Activated T-helper 2 cell treated with anti-CD3 and anti-CD28 coated beads, Interferon-gamma antibody, Interleukin-2, Interleukin-4, amounts not matched to agents 10 μg/mL and 5 μg/mL and 100 μg/mL, durations not matched to agents 14 hours and 24 hours and 36 hours (primary cell): ENCODE measurements at regions not wholly inside any gene's neighbourhood (a gene's known extent, or its start where the extent isn't known, plus 50 kb on each side); places are given as distances from the start of the nearest gene placed in this dataset.
A peak's percentile ranks its signal among the peaks of the same experiment; 100 is the strongest.

ENCODE experiments used
- DNase-seq: peaks from one replicate; pipeline ENCODE4 v3.0.0; 2021; ENCODE audit warnings: low spot score
- H3K27ac Mint-ChIP-seq: one replicate; pipeline ENCODE4 v1.8.0; 2021; ENCODE audit warnings: mixed read lengths
- H3K27me3 Mint-ChIP-seq: one replicate; pipeline ENCODE4 v1.8.0; 2021; ENCODE audit warnings: low read depth, mixed read lengths
- H3K36me3 Mint-ChIP-seq: one replicate; pipeline ENCODE4 v1.8.0; 2021; ENCODE audit warnings: low read depth, mixed read lengths
- H3K4me1 Mint-ChIP-seq: one replicate; pipeline ENCODE4 v1.8.0; 2021; ENCODE audit warnings: low read depth, mixed read lengths
- H3K4me3 Mint-ChIP-seq: one replicate; pipeline ENCODE4 v1.8.0; 2021; ENCODE audit warnings: low read depth, mild to moderate bottlenecking, moderate library complexity, mixed read lengths
- H3K9me3 Mint-ChIP-seq: one replicate; pipeline ENCODE4 v1.8.0; 2021; ENCODE audit warnings: mixed read lengths
- intact Hi-C: fragments of 100-400 bp; cut with micrococcal nuclease; formaldehyde crosslinking; loops from one replicate; pipeline ENCODE4 v1.15.1; 2023

DNA sequence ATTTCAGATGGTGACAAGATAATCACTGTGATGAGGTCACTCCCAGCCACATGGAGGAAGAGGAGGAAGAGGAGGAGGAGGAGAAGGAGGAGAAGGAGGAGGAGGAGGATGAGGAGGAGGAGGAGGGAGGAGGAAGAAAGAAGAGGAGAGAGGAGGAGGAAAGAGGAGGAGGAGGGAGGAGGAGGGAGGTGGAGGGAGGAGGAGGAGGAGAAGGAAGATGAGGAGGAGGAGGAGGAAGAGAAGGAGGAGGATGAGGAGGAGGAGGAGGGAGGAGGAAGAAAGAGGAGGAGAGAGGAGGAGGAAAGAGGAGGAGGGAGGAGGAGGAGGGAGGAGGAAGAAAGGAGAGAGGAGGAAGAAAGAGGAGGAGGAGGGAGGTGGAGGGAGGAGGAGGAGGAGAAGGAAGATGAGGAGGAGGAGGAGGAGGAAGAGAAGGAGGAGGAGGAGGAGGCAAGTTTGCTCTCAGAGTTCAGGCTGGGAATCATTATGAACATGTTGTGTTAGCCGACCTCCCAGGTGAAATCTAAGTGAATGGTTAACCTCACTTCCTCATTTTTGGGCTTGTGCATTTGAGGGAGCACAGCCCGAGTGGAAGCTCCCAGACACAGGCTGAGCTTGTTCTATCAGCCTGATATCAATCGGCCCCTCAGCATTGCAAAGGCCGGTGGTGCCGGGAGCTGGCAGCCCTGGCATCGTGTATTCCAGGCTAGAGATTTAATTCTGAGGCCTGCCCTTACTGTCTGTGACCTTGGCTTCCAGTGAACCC is 236.2 kb upstream of the PITRM1 start:
- peaks cover 6% of the 10 kb centered on the region for H3K4me1 Mint-ChIP-seq
- no peaks in the 10 kb centered on the region for H3K36me3 Mint-ChIP-seq
- no peak for DNase-seq
- peaks cover 9% of the 10 kb centered on the region for H3K27me3 Mint-ChIP-seq
- no peak overlapping the region for H3K4me3 Mint-ChIP-seq
- peaks cover 5% of the 10 kb centered on the region for H3K9me3 Mint-ChIP-seq
- peak overlapping the region; percentile 18 for H3K27ac Mint-ChIP-seq
- intact Hi-C loops: no loop called here

GRCh38 chr10:3407208-3407607 is 234.6 kb upstream of the PITRM1 start:
- H3K36me3 Mint-ChIP-seq: no peaks in the 10 kb centered on the region
- H3K27ac Mint-ChIP-seq: no peak overlapping the region
- peaks cover 8% of the 10 kb centered on the region for H3K27me3 Mint-ChIP-seq
- H3K4me3 Mint-ChIP-seq: no peak overlapping the region
- peaks cover 5% of the 10 kb centered on the region for H3K9me3 Mint-ChIP-seq
- intact Hi-C loops: no loop called here
- no peak for DNase-seq
- peaks cover 6% of the 10 kb centered on the region for H3K4me1 Mint-ChIP-seq

DNA sequence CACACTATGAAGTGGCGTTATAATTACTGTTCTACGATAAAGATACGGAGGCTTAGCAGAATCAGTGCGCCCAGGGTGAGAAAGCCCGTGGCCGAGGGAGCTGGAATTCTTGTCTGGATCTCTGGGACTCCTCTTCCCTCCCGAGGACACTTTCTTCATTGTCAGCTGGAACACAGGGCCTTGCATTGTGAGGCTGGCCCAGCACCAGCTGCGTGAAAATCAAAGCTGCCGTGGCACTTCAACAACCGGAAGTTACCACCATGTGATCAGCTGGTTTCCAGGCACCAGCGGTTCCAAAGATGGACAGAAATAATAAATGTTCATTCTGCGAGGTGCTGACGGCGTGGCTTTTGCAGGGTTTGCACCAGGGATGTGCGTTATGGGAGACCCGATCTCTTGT is 234.0 kb upstream of the PITRM1 start:
- Mint-ChIP-seq H3K27ac (no peak overlapping the region), H3K9me3 (peaks cover 5% of the 10 kb centered on the region), H3K4me3 (no peak overlapping the region), H3K36me3 (no peaks in the 10 kb centered on the region), H3K4me1 (peaks cover 6% of the 10 kb centered on the region), H3K27me3 (peaks cover 10% of the 10 kb centered on the region)
- intact Hi-C loops: no loop called here
- DNase-seq: no peak

DNA sequence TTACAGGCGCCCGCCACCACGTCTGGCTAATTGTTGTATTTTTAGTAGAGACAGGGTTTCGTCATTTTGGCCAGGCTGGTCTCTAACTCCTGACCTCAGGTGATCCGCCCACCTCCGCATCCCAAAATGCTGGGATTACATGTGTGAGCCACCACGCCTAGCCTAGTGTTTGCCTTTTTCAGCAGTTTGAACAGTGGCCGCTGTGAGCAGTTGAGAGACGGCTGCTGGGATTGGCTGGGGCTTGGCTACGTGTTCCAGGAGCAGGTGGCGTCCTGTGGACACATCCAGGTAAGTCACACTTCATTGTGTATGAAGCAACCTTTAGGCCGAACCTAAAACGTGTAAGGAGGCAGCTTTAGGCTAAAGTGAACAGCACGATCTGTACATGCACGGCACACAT is 231.8 kb upstream of the PITRM1 start:
- no peak overlapping the region for H3K27ac Mint-ChIP-seq
- intact Hi-C loops: no loop called here
- no peaks in the 10 kb centered on the region for H3K9me3 Mint-ChIP-seq
- H3K27me3 Mint-ChIP-seq: peaks cover 14% of the 10 kb centered on the region
- H3K4me3 Mint-ChIP-seq: no peak overlapping the region
- no peak for DNase-seq
- no peaks in the 10 kb centered on the region for H3K36me3 Mint-ChIP-seq
- H3K4me1 Mint-ChIP-seq: peaks cover 8% of the 10 kb centered on the region

DNA sequence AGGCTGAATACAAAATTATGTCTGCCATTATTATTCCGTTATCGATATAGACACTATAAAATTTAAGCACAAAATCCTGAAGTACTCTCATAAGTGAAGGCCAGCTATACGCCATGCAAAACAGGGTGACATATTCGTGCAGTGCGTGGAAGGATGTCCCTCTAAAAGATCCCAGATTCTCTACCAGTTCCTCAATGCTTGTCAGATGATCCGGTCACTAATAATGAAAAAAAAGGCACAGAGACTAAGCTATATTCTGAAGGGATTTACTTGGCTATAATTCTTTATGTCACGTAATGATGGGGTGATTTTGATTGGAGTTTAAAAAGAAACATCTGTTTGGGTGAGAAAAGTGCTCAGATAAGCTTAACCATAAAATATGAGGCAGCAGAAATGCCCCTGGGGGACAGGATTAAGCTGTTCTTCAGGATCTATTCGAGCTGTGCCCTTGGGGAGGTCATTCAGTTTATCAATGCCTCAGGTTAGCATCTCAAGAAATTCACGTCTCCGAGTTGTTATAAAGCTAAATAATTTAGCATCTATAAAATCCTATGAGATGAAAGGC is 229.7 kb upstream of the PITRM1 start:
- H3K9me3 Mint-ChIP-seq: no peaks in the 10 kb centered on the region
- DNase-seq: no peak
- peaks cover 2% of the 10 kb centered on the region for H3K4me1 Mint-ChIP-seq
- intact Hi-C loops: no loop called here
- H3K27me3 Mint-ChIP-seq: peaks cover 21% of the 10 kb centered on the region
- no peak overlapping the region for H3K27ac Mint-ChIP-seq
- H3K36me3 Mint-ChIP-seq: no peaks in the 10 kb centered on the region
- no peak overlapping the region for H3K4me3 Mint-ChIP-seq

DNA sequence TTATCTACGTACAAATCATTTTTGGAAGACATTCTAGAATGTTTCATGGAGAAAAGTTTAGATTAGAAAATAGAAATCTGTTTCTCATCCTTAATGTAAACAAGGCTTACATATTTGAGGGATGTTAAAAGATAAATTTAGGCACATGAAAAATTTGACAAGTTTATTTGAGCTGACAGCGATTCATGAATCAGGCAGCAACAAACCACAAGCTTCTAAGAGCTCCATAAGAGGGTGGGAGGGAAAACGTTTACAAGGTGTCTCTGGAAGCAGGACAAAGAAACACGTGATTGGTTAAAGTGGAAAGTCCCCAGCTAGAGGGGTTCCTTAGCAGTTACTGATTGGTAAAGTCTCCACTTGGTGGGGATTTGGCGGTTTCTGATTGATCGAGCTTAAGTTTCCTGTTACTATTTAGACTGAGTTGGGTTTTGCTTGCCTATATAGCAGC is 228.9 kb upstream of the PITRM1 start:
- DNase-seq: no peak
- H3K27ac Mint-ChIP-seq: no peak overlapping the region
- no peaks in the 10 kb centered on the region for H3K9me3 Mint-ChIP-seq
- H3K4me3 Mint-ChIP-seq: no peak overlapping the region
- intact Hi-C loops: no loop called here
- peaks cover 24% of the 10 kb centered on the region for H3K27me3 Mint-ChIP-seq
- no peaks in the 10 kb centered on the region for H3K36me3 Mint-ChIP-seq
- peaks cover 2% of the 10 kb centered on the region for H3K4me1 Mint-ChIP-seq

DNA sequence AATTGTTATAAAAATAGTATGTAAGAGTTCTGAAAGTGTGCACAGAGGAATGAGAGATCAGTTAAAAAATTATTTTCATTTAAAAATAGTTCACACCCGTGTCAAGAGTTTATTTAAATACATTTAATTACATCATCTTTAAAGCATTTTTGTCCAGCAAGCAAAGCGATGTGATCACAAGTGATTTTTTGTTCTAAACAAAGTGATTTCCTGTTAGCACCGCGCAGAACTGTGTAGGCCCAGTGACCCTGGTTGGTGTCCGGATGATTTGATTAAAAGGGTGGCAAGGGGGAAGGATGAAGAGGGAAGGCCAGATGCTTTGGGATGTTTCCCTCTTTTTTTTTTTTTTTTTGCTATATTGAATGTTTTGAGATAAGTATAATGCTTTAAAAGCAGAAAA is 227.8 kb upstream of the PITRM1 start:
- peaks cover 24% of the 10 kb centered on the region for H3K27me3 Mint-ChIP-seq
- H3K27ac Mint-ChIP-seq: no peak overlapping the region
- peaks cover 2% of the 10 kb centered on the region for H3K4me1 Mint-ChIP-seq
- H3K9me3 Mint-ChIP-seq: no peaks in the 10 kb centered on the region
- no peak for DNase-seq
- H3K36me3 Mint-ChIP-seq: no peaks in the 10 kb centered on the region
- no peak overlapping the region for H3K4me3 Mint-ChIP-seq
- intact Hi-C loops: no loop called here

DNA sequence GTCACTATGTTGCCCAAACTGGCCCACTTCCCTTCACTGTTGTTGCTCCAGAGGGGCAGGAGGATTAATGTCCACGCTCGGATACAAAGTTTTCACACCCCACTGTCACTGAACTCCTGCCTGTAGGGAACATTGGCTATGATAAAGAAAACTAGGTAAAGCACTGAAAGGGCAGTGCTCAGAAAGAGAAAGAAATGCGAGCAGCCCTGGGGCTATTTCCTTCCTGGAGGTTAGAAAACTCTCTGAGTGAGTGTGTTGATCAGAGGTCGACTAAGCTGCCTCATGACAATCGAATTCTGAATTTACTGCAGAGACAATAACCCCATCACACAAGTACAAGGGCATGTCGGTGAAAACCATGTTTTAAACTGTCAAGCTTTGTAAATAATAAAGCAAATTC is 227.2 kb upstream of the PITRM1 start:
- H3K4me3 Mint-ChIP-seq: no peak overlapping the region
- no peaks in the 10 kb centered on the region for H3K36me3 Mint-ChIP-seq
- H3K9me3 Mint-ChIP-seq: peaks cover under 1% of the 10 kb centered on the region
- no peak overlapping the region for H3K27ac Mint-ChIP-seq
- H3K4me1 Mint-ChIP-seq: peaks cover 2% of the 10 kb centered on the region
- no peak for DNase-seq
- intact Hi-C loops: no loop called here
- H3K27me3 Mint-ChIP-seq: peaks cover 25% of the 10 kb centered on the region

DNA sequence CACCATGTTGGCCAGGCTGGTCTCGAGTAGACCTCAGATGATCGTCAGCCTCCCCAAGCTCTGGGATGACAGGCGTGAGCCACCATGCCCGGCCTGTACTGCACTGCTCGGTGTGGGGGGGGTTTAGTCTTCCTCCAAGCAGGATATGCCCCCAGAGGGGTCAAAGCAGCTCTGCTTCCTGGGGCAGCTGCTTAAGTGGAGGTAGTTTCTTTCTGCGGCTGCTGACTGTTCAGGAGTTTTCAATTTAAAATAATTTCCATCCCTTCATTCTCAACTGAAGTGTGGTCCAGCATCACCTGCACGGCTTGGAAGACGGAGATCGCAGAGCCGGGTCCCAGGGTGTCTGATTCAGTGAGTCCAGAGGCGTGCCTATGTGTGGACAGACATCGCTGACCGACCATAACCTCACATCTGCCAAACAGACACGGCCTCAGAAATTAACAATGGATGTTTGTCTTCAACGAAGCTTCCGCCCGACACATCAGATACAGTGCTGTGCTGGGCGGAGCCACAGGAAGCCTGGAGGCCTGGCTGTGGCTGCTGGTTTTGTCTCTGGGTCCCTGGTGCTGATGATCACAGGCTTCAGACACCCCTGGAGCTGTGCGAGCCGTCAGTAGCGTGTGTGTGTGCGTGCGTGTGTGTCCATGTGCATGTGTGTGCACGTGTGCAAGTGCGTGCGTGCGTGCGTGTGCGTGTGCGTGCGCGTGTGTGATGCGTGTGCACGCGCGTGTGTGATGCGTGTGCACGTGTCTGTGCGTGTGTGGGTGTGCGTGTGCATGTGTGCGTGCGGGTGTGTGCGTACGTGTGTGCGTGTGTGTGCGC is 226.5 kb upstream of the PITRM1 start:
- Mint-ChIP-seq H3K9me3 (peaks cover 7% of the 10 kb centered on the region), H3K36me3 (no peaks in the 10 kb centered on the region), H3K27ac (no peak overlapping the region), H3K4me3 (no peak overlapping the region), H3K27me3 (peaks cover 31% of the 10 kb centered on the region), H3K4me1 (peaks cover 4% of the 10 kb centered on the region)
- intact Hi-C loops: no loop called here
- DNase-seq: no peak

DNA sequence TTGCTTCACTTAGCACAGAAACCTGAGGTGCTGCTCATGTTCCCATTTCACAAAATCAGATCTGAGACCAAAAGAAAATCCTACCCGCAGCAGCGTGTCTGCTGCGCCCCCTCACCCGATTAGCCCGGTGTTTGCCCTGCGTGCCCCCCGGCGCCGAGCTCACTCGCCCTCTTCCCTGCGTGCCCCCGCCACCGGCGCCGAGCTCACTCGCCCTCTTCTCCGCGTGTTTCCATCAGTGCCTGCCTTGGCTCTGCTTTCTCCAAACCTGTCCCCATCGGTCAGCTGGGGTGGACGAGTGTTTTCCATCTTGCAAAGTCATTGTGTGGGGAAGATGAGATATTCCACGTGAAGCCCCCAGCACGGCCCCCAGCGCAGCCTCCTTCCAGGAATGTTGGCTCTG is 225.3 kb upstream of the PITRM1 start:
- H3K4me3 Mint-ChIP-seq: no peak overlapping the region
- no peak for DNase-seq
- H3K27ac Mint-ChIP-seq: no peak overlapping the region
- H3K27me3 Mint-ChIP-seq: peaks cover 33% of the 10 kb centered on the region
- peaks cover 7% of the 10 kb centered on the region for H3K9me3 Mint-ChIP-seq
- no peaks in the 10 kb centered on the region for H3K36me3 Mint-ChIP-seq
- peaks cover 4% of the 10 kb centered on the region for H3K4me1 Mint-ChIP-seq
- intact Hi-C loops: no loop called here

- no peak for DNase-seq
- intact Hi-C loops: no loop called here
- no peak overlapping the region for H3K27ac Mint-ChIP-seq
- peaks cover 7% of the 10 kb centered on the region for H3K9me3 Mint-ChIP-seq
- no peak overlapping the region for H3K4me3 Mint-ChIP-seq
- H3K4me1 Mint-ChIP-seq: peaks cover 4% of the 10 kb centered on the region
- no peaks in the 10 kb centered on the region for H3K36me3 Mint-ChIP-seq
- H3K27me3 Mint-ChIP-seq: peaks cover 36% of the 10 kb centered on the region
These were observed 224.6 kb upstream of the PITRM1 start for GRCh38 chr10:3397231-3397630.

DNA sequence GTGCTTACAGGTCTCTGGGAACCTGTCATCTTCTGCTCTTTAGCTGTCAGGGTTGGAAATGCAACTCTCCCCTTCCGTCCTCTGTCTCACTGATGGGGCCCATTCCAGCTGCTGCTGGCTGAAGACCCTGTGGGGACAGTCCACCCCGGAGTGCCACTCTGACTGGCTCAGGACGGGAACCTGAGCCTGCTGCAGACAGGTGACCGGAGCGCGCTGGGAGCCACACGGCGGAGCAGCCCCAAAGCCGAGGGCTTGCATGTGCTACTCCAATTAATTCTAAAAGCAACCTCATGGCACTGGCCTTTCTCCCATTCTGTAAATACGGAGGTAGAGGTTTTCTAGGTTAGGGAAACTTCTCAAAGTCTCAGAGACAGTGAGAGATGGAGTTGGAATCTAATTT is 223.5 kb upstream of the PITRM1 start:
- Mint-ChIP-seq H3K9me3 (peaks cover 7% of the 10 kb centered on the region), H3K27ac (no peak overlapping the region), H3K27me3 (peaks cover 37% of the 10 kb centered on the region), H3K36me3 (no peaks in the 10 kb centered on the region), H3K4me1 (peaks cover 4% of the 10 kb centered on the region), H3K4me3 (no peak overlapping the region)
- intact Hi-C loops: no loop called here
- DNase-seq: no peak

- H3K4me3 Mint-ChIP-seq: no peak overlapping the region
- peaks cover 42% of the 10 kb centered on the region for H3K27me3 Mint-ChIP-seq
- H3K27ac Mint-ChIP-seq: no peak overlapping the region
- no peaks in the 10 kb centered on the region for H3K36me3 Mint-ChIP-seq
- H3K4me1 Mint-ChIP-seq: peaks cover 4% of the 10 kb centered on the region
- DNase-seq: no peak
- intact Hi-C loops: no loop called here
- H3K9me3 Mint-ChIP-seq: peaks cover 7% of the 10 kb centered on the region
These were observed 222.9 kb upstream of the PITRM1 start for GRCh38 chr10:3395458-3395861.
